ENCODE measurements at regions not wholly inside any gene's neighbourhood (a gene's known extent, or its start where the extent isn't known, plus 50 kb on each side); places are given as distances from the start of the nearest gene placed in this dataset.

GRCh38 chr17:33545124-33545523 is 252.0 kb upstream of the ASIC2 start:
- TF ChIP-seq CTCF (IDR thresholded peaks at IDR 0.05) = no peak
- no peak for TF ChIP-seq EZH2 (IDR thresholded peaks at IDR 0.05; ENCODE audit: borderline replicate concordance, insufficient read depth, low read depth, low read length, poor library complexity, severe bottlenecking)
